Glutamatergic neuron (in vitro differentiated cells): ENCODE measurements at regions not wholly inside any gene's neighbourhood (a gene's known extent, or its start where the extent isn't known, plus 50 kb on each side); places are given as distances from the start of the nearest gene placed in this dataset.

Experiments used
- DNase-seq: peaks from one replicate; pipeline ENCODE4 v3.0.0; 2022
- H3K27ac Mint-ChIP-seq: one replicate; pipeline ENCODE4 v1.8.0; 2020; ENCODE audit warnings: mild to moderate bottlenecking, mixed read lengths, inconsistent platforms; ENCODE audit not compliant: unreplicated experiment
- H3K27me3 Mint-ChIP-seq: one replicate; pipeline ENCODE4 v1.8.0; 2020; ENCODE audit warnings: mild to moderate bottlenecking, moderate library complexity, mixed read lengths, inconsistent platforms; ENCODE audit not compliant: unreplicated experiment
- H3K36me3 Mint-ChIP-seq: one replicate; pipeline ENCODE4 v1.8.0; 2020; ENCODE audit warnings: mild to moderate bottlenecking, mixed read lengths, inconsistent platforms; ENCODE audit not compliant: unreplicated experiment
- H3K4me1 Mint-ChIP-seq: one replicate; pipeline ENCODE4 v1.8.0; 2020; ENCODE audit warnings: mild to moderate bottlenecking, low read depth, mixed read lengths, inconsistent platforms; ENCODE audit not compliant: unreplicated experiment
- H3K4me3 Mint-ChIP-seq: one replicate; pipeline ENCODE4 v1.8.0; 2020; ENCODE audit warnings: mild to moderate bottlenecking, mixed read lengths, inconsistent platforms; ENCODE audit not compliant: unreplicated experiment
- H3K9me3 Mint-ChIP-seq: one replicate; pipeline ENCODE4 v1.8.0; 2020; ENCODE audit warnings: mild to moderate bottlenecking, moderate library complexity, mixed read lengths, inconsistent platforms; ENCODE audit not compliant: unreplicated experiment
- TF ChIP-seq, protein P1 (sequence below): fragments of 200-600 bp; sonication (generic); IDR thresholded peaks from one replicate; pipeline ENCODE4 v1.5.0; 2021; ENCODE audit not compliant: partially characterized antibody, unreplicated experiment

DNA sequence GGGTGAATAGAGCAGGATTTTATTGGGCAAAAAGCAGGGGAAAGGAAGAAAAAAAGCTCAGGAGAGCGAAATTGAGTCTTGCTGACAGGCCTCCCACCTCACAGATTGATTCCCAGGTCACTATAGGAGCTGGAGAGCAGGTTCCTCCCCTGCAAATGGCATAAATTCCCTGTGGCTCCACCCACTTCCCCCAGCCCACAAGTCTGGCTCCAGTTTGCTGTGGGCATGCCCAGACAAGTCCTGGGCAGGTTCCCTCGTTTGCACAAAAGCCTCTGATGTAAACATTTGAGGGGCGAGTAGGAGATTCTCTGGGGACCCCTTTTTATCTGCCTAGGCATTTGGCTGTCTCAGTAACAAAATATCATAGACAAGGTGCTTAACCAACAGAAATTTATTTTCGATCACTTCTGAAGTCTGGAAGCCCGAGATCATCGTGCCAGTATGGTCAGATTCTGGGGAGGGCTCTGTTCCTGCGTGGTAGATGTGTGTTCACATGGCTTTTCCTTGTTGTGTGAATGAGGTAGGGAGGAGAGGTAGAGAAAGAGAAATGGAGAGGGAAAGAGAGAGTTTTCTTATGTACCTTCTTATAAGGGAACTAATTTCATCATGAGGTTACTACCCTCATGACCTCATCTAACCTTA, 614.5 kb downstream of the MAT2B start:
- peak; percentile 46 for DNase-seq
- TF ChIP-seq, protein P1, sequence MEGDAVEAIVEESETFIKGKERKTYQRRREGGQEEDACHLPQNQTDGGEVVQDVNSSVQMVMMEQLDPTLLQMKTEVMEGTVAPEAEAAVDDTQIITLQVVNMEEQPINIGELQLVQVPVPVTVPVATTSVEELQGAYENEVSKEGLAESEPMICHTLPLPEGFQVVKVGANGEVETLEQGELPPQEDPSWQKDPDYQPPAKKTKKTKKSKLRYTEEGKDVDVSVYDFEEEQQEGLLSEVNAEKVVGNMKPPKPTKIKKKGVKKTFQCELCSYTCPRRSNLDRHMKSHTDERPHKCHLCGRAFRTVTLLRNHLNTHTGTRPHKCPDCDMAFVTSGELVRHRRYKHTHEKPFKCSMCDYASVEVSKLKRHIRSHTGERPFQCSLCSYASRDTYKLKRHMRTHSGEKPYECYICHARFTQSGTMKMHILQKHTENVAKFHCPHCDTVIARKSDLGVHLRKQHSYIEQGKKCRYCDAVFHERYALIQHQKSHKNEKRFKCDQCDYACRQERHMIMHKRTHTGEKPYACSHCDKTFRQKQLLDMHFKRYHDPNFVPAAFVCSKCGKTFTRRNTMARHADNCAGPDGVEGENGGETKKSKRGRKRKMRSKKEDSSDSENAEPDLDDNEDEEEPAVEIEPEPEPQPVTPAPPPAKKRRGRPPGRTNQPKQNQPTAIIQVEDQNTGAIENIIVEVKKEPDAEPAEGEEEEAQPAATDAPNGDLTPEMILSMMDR = no peak
- Mint-ChIP-seq H3K4me1 (peaks cover 2% of the 10 kb centered on the region), H3K9me3 (no peaks in the 10 kb centered on the region), H3K27me3 (no peaks in the 10 kb centered on the region), H3K4me3 (no peak overlapping the region), H3K36me3 (no peaks in the 10 kb centered on the region), H3K27ac (peak overlapping the region; percentile 88)

DNA sequence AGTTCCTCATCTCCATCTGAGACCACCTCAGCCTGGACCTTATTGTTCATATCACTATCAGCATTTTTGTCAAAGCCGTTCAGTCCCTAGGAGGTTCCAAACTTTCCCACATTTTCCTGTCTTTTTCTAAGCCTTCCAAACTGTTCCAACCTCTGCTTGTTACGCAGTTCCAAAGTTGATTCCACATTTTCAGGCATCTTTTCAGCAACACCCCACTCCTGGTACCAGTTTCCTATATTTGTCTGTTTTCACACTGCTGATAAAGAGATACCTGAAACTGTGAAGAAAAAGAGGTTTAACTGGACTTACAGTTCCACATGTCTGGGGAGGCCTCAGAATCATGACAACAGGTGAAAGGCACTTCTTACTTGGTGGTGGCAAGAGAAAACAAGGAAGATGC, 622.1 kb downstream of the MAT2B start:
- Mint-ChIP-seq H3K4me3 (no peak overlapping the region), H3K27ac (no peak overlapping the region), H3K36me3 (peaks cover 22% of the 10 kb centered on the region), H3K4me1 (no peaks in the 10 kb centered on the region), H3K9me3 (peaks cover 5% of the 10 kb centered on the region), H3K27me3 (no peaks in the 10 kb centered on the region)
- TF ChIP-seq, protein P1 = no peak
- no peak for DNase-seq

DNA sequence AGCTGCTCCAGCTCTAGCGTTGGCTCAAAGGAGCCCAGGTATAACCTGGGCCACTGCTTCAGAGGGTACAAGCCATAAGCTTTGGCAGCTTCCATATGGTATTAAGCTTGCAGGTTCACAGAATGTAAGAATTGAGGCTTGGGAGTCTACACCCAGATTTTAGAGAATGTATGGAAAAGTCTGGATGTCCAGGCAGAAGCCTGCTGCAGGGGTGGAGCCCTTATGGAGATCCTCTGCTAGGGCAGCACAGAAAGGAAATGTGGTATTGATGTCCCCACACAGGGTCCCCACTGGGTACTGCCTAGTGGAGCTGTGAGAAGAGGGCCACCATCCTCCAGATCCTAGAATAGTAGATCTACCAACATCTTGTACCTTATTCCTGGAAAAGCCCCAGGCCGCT, 626.9 kb downstream of the MAT2B start:
- TF ChIP-seq, protein P1 = no peak
- peaks cover 26% of the 10 kb centered on the region for H3K36me3 Mint-ChIP-seq

DNA sequence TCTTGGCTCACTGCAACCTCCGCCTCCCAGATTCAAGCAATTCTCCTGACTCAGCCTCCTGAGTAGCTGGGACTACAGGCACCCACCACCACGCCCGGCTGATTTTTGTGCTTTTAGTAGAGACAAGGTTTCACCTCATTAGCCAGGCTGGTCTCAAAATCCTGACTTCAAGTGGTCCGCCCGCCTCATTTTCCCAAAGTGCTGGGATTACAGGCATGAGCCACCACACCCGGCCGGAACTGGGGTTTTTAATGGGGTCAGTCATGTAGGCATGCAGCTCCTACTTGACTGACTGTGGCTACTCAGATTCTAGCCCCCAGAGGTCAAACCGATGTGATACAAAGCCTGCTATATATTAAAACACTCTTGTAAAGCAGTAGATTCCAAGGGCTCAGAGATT, 631.7 kb downstream of the MAT2B start:
- H3K27me3 Mint-ChIP-seq = no peaks in the 10 kb centered on the region
- no peak overlapping the region for H3K27ac Mint-ChIP-seq
- no peak overlapping the region for H3K4me3 Mint-ChIP-seq
- H3K4me1 Mint-ChIP-seq = no peaks in the 10 kb centered on the region
- TF ChIP-seq, protein P1 = no peak
- no peak for DNase-seq
- peaks cover 7% of the 10 kb centered on the region for H3K36me3 Mint-ChIP-seq
- no peaks in the 10 kb centered on the region for H3K9me3 Mint-ChIP-seq

More for the DNA sequence above, 626.9 kb downstream of the MAT2B start:
- DNase-seq = no peak
- Mint-ChIP-seq H3K9me3 (peaks cover 5% of the 10 kb centered on the region), H3K4me1 (no peaks in the 10 kb centered on the region), H3K27me3 (no peaks in the 10 kb centered on the region), H3K4me3 (no peak overlapping the region), H3K27ac (no peak overlapping the region)

DNA sequence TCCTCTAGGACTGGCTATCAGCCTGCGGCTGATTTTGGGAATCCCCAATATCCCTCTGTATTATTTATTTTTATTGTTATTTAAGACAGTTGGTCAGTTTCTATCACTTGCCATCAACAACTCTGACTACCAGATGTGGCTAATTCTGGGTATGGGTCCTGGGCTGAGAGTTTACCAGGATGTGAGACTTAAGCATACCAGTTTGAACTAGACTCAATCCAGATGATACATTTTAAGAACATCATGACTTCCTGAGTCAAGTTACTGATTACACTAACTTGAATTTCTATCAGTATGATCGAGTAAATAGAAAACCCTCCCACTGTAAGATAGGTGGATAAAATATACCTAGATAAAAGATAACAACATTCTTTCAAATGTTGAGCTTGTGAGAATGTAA, 634.0 kb downstream of the MAT2B start:
- no peak for DNase-seq
- Mint-ChIP-seq H3K9me3 (no peaks in the 10 kb centered on the region), H3K36me3 (no peaks in the 10 kb centered on the region), H3K4me3 (no peak overlapping the region), H3K27ac (no peak overlapping the region), H3K27me3 (no peaks in the 10 kb centered on the region), H3K4me1 (no peaks in the 10 kb centered on the region)
- TF ChIP-seq, protein P1 = no peak
